SK-N-MC (cell line): ENCODE measurements at regions not wholly inside any gene's neighbourhood (a gene's known extent, or its start where the extent isn't known, plus 50 kb on each side); places are given as distances from the start of the nearest gene placed in this dataset.

Source experiments
- EZH2 ChIP-seq: fragments of 200-600 bp; sonication (generic); IDR thresholded peaks from one replicate; pipeline ENCODE4 v1.6.1; 2017; ENCODE audit warnings: antibody characterized with exemption
- POLR2AphosphoS5 ChIP-seq: IDR thresholded peaks from 2 replicates; pipeline ENCODE4 v1.6.1; 2012; ENCODE audit warnings: mild to moderate bottlenecking, low read depth, low read length, borderline replicate concordance

GRCh38 chr3:180287703-180288102 lies 251.0 kb upstream of the PEX5L start:
- TF ChIP-seq EZH2 = no peak
- no peak for TF ChIP-seq POLR2AphosphoS5
